ENCODE measurements at regions not wholly inside any gene's neighbourhood (a gene's known extent, or its start where the extent isn't known, plus 50 kb on each side); places are given as distances from the start of the nearest gene placed in this dataset.
"Not testable (repeated sequence)": the region's sequence is repeated elsewhere in the genome, so short reads cannot be mapped to it uniquely, and the experiment has no call there.

DNA sequence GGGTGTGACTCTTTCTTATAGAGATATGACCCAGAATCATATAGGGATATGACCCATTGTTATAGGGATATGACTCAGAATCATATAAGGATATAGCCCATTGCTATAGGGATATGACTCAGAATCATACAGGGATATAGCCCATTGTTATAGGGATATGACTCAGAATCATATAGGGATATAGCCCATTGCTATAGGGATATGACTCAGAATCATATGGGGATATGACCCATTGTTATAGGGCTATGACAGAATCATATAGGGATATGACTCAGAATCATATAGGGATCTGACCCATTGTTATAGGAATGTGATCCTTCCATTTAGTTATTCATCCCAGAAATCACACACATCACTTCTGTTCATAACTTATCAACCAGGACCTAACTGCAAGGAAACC lies 312.2 kb upstream of the ADARB2 start:
- no peak for DNase-seq

- no peak for DNase-seq
Observed at GRCh38 chr10:2048337-2048973, 311.1 kb upstream of the ADARB2 start.

DNA sequence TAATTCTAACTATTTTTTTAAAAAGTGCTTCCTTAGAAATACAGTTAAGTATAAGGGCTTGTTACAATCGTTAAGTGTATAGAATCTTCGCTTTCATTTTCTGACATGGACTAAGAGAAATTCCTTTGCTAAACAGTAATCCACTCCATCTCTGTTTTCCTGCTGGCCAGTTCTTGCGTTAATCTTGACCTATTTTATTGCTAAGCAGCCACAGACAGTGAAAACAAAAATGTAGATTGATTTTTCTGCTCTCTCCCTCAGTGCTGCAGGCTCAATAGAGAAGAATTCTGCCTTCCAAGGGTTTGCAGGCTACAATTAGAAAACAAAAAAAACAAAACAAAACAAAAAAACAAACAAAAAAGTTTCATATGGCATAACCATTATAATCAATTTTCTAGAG lies 310.4 kb upstream of the ADARB2 start:
- no peak for DNase-seq

DNA sequence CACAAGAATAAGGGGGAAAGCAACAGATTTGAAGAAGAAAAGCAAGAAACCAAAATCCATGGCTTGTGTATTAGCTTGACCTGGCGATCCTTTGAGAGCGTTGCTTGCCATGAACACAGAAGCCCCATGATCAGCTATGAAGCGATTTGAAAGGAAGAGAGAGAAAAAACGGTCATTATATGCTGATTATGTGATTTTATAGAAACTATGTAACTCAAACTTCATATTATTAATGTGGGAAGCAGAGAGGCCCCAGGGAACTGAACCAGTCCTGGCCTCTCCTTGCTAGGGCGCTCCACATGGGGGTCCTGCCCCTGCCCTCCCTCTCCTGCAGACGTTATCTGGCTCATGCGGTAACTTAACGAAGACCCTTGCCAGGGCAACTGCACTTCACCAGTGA lies 306.1 kb upstream of the ADARB2 start:
- DNase-seq, result no peak

- DNase-seq, result peak; percentile 78
Observed at GRCh38 chr10:2038036-2038435, 300.7 kb upstream of the ADARB2 start.

DNA sequence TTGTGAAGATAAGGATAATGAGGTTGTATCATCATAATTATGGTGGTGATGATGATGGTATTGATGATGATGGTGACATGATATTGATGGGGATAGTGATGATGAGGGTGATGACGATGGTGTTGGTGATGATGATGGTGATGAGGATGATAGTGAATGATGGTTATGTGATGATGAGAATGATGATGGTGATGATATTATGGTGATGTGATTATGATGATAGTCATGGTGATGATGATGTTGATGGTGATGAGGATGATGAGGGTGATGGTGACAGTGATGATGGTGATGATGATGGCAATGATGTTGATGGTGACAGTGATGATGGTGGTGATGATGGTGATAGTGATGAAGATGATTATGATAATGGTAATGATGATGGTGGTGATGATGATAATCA lies 299.9 kb upstream of the ADARB2 start:
- DNase-seq, result no peak

DNA sequence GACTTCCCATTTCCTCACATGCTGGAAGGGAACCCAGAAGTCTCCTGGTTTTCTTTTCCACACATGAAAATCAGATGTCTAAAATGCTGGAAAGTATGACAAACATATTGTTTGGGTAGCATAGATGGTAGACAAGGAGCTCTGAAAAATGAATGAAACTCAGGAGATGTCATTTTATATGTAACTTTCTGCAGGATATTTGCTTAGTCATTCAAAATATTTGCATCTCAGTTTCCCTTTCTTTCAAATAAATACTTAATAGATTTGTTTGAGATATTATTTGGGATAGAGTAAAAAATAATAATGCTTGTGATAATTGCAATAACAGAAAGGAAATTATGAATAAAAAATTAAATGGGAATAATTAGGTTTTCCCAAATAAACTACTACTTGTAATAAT lies 298.9 kb upstream of the ADARB2 start:
- DNase-seq, result no peak

DNA sequence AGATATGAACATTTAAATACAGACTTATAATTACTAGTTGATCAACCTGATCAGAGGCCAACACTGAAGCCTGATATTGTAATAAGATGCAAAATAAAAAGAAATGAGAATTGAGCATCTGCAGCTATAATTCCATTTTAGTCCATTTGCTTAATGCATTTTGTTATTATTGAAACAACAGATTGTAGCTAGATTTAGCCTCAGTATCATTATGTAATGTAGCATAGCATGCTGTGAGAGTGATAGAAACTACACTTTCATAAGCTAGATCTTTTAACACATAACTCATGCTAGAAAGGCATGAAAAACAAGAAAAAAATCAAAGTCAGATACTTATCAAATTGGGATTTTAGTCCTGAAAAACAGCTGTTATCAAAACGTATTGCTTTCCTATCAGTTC lies 292.7 kb upstream of the ADARB2 start:
- DNase-seq, result no peak

- DNase-seq, result no peak
Observed at GRCh38 chr10:2026936-2027335, 289.6 kb upstream of the ADARB2 start.

GRCh38 chr10:2024750-2025149 lies 287.4 kb upstream of the ADARB2 start:
- not testable (repeated sequence) for DNase-seq

DNA sequence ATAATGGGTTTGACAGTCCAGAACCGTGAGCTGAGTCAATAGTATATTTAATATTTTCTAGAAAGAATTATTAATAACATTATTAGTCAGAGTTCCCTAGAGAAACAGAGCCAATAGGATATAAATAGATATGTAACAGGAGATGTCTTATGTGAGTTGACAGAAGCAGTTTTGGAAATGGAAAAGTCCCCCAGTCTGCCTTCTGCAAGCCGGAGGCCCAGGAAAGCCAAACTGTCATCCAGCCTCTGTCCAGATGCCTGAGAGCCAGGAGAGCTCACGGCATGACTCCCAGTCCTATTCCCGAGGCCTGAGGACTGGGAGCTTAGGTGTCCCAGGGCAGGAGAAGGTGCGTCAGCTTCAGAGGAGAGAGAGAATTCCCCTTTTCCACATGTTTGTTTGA lies 286.4 kb upstream of the ADARB2 start:
- DNase-seq, result no peak

- DNase-seq, result no peak
Observed at GRCh38 chr10:2022401-2022800, 285.1 kb upstream of the ADARB2 start.

- no peak for DNase-seq
Observed at GRCh38 chr10:2020836-2021235, 283.5 kb upstream of the ADARB2 start.

DNA sequence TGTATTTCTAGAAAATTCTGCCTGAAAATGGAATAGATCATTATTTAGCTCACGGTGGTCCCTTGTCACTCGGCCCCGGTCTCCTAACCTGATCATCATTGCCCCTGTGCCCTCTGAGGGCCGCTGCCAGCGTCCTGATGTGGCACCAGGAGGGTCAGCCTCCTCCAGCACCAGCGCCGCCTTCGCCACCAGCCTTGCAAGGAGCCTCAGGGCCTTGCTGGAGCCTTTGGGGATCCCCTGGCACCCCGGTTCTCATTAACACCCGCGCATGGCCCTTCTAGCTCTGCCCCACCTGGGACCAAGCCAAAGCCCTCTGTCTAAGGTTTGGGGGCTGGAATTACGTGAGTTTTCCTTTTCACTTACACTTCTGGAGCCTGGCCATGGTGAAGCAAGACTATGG lies 282.5 kb upstream of the ADARB2 start:
- DNase-seq, result no peak

DNA sequence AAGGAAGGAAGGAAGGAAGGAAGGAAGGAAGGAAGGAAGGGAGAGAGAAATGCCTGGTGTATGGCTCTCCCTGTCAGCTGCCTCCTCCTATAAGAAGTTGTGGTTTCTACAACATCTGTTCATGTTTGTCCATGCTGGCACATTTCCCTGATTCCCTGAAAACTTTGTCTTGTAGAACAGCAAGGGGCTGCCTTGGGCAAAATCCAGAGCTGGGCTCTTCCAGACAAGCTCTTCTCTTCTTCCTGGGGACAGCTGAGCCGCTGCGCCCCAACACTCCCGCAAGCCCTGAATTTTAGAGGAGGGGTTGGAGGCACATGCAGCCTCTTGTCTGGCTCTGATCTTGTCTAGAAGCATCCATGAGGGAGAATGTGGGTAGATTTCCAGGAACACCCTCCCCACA lies 282.0 kb upstream of the ADARB2 start:
- peak; percentile 19 for DNase-seq

DNA sequence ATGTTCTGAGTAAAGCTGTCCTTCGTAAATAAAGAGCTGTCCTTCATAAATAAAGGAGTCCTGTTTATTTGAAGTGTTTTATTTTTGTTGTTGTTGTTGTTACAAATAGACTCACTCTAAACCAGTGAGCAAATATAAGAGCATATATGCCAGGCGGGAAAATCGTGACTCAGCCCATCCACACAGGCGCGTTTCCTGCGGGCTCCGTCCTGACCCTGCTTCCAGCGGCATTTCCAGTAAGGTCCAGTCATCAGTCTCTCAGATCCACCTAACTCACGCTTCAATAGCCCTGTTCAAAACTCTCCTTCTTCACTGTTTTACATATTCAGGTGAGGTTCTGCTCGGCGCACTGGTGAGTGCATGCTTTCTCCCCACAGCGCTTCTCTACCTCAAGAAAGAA lies 277.2 kb upstream of the ADARB2 start:
- DNase-seq, result no peak

- DNase-seq, result no peak
Observed at GRCh38 chr10:2012209-2012608, 274.9 kb upstream of the ADARB2 start.

DNA sequence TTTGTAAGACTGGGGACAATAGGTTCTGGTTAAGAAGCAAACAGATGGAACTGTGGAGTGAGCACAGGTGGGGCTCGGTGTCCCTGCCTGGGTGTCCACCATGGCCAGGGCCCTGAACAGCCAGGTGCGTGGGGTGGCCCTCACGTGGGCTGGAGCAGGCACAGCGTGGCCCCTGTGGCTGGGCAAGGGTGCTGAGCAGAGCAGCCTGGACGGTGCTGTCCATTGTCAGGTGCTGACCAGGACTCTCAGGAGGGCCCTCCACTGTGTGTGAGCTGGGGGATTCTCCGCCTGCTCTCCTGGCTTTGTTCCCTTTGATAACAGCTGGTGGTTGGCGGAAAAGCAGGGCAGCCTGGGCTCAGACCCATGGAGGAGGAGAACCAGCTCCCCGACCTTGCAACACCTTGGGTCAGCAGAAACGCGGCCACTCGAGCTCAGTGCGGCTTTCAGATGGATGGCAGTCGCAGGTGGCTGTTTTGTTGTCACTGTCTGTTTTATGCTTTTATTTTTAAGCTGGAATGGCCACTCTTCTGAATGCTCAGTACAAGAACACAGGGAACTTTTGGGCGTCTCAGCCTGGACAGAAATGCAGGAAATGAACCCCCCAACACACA lies 273.9 kb upstream of the ADARB2 start:
- DNase-seq, result peak; percentile 22

DNA sequence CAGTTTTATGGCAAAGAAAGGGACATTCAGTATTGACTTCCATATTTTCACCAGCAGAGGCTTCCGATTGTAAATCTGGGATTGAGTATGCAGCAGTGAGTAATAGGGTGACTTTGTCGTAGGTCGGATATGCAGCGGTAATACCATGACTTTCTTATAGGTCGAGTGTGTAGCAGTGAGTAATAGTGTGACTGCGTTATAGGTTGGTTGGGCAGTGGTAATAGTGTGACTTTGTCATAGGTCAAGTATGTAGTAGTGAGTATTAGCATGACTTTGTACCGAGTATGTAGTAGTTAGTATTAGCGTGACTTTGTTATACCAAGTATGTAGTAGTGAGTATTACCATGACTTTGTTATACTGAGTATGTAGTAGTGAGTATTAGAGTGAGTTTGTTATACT lies 268.2 kb upstream of the ADARB2 start:
- no peak for DNase-seq

DNA sequence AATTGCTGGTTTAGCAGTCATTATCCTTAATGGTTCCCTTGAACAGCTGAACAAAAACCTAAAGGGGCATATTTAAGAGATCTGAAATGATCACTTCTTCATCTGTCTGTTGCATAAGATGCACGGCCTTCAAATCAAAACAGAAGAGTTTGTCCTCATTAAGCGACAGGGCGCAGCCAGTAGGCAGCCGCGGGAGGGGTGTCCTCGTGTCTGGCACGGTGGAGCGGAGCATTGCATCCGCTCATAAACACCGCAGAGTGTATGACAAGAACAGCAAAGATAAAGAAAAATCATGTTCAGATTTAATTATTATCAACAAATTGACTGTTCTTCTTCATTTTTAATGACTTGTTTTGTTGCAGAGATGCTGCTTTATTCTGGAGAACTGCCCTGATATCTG lies 255.6 kb upstream of the ADARB2 start:
- no peak for DNase-seq

GRCh38 chr10:1989090-1989489 lies 251.8 kb upstream of the ADARB2 start:
- DNase-seq, result no peak

DNA sequence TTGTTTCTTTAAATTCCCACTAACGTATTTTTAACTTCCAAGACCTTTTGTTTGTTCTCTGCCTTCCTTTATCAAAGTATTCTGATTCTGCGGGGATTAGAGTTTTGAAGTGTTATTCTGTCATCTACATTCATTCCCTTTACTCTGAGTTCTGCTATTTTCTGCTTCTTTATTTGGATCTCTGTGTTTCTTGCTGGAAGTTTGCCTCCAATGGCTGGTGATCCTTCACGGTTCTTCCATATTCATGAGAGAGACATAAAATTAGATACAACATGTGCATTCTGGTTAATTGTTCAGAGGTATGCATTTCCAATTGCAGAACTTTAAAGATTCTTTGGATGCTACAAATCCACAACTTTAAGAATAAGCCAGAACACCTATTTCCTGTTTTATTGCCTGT lies 244.7 kb upstream of the ADARB2 start:
- no peak for DNase-seq

DNA sequence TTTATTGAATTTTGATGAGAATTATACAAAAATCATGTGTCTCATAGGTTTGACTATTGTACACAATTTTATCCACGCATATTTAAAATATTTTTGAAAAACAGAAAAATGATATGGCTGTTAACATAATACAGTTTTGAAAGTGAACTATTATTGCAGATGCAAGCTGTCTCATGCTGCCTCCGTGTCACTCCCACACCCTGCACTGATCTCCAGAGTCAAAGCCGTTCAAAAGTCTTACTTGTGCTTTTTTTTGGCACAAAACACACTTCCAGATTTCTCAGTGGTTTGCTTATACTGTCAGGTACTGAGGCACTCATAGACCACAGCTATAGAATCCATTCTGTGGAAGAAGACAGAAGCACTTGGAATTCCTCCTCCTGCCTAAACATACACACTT lies 243.1 kb upstream of the ADARB2 start:
- DNase-seq, result no peak

- DNase-seq, result no peak
Observed at GRCh38 chr10:1978584-1978983, 241.3 kb upstream of the ADARB2 start.

- DNase-seq, result no peak
Observed at GRCh38 chr10:1977461-1977860, 240.1 kb upstream of the ADARB2 start.
